Loucy (cell line): ENCODE measurements at regions not wholly inside any gene's neighbourhood (a gene's known extent, or its start where the extent isn't known, plus 50 kb on each side); places are given as distances from the start of the nearest gene placed in this dataset.

Source experiments
- CTCF ChIP-seq: fragments of 200-600 bp; sonication (generic); conservative IDR thresholded peaks from 2 replicates; pipeline ENCODE4 v1.5.1; 2014; ENCODE audit warnings: mild to moderate bottlenecking, antibody characterized with exemption, low read length
- EZH2phosphoT487 ChIP-seq: fragments of 200-600 bp; IDR thresholded peaks from 2 replicates; pipeline ENCODE4 v1.6.1; 2018; ENCODE audit warnings: antibody characterized with exemption, mild to moderate bottlenecking, moderate library complexity, borderline replicate concordance

- TF ChIP-seq CTCF (no peak), EZH2phosphoT487 (no peak)
Measured at GRCh38 chr5:17018871-17019270, 82.8 kb upstream of the MYO10 start.
